GM19043 (cell line): ENCODE measurements at regions not wholly inside any gene's neighbourhood (a gene's known extent, or its start where the extent isn't known, plus 50 kb on each side); places are given as distances from the start of the nearest gene placed in this dataset.

Experiments
- ATAC-seq: cut with Tn5 transposase; IDR thresholded peaks from one replicate; pipeline ENCODE4 v1.9.1; 2021; ENCODE audit warnings: low read depth; ENCODE audit not compliant: unreplicated experiment

DNA sequence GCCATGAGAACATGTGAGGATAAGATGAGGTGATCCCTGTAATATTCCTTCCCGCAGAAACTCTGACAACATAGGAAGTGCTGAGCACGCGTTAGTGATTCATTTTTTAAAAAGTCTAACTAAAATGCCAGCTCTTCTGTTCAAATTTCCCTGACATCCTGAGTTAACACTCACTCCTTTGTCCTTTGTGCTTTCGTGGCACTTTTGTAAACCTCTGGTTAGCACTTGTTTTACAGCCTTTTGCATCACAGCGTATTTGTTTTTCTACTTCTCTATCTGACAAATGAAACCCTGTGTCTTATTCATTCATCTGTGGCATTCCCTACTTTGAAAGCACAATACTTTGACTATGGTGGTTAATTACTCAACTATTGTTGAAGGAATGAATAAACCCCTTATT, 313.6 kb downstream of the NUAK1 start:
- ATAC-seq = no peak

DNA sequence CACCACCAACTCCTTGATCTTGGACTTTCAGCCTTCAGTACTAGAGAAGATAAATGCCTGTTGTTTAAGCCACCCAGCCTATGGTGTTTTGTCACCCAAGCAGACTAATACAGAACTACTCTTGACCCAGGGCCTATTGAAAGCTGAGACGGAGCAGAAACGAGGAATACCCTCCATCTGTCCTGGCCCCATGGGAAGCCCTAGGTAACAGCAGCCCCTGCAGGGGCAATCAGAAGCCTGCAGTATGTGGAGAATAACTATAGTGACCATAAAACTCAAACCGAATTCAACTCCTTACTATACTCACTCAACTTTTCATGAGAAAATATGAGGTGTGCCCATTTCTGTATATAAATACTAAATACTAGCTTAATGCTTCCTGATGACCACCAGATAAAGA, 307.4 kb downstream of the NUAK1 start:
- no peak for ATAC-seq

DNA sequence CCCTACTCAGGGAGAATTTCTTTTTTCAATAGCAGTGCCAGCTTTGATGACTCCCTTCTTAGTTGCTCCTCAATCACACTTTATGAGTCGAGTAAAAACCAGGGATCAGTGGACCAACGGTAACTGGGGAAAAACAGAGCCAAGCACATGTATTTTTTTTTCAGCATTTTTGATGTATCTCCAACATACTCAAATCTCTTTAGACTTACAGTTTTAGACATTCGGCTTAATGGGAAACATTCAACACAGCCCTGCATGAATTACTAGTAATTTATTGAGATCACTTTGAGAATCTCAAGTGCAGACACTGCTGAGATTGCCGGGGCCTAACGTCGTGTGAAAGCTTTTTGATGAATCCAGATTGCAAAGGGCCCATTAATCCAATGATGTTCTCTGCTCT, 306.7 kb downstream of the NUAK1 start:
- no peak for ATAC-seq

DNA sequence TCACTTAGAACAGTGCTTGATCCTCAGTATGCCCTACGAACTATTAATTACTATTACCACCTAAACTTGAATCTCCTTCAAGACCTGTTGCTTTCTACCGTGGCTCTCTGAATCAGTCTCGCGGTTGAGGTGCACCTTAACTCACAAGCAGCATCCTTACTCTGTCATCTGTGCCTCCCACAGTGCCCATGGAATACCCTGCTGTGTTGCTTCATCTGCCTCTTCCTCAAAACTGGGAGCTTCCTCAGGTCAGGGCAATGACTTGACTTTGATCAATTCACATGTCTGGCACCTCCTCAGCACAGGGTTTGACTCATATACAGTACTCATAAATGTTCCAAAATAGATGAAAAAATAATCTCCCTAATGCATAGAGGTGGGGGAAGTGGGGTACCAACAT, 305.9 kb downstream of the NUAK1 start:
- ATAC-seq = no peak

DNA sequence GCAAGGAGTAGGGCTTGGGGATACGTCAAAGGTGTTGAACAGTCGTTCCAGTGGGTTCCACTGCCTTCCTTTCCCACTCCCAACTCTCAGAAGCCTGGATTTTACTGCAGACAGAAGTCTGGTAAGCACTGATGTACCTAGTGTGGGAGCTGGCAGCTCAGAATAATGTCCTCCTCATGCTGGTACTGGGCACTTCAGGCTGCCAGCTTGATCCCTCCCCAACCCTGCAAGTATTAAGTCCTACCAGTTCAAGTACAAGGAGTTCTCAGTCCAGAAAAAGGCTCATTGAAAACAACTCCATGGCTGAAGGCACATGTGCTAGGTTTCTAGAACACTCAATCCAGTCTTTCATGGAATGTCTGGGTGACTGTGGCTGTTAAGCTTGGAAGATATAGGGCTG, 304.3 kb downstream of the NUAK1 start:
- no peak for ATAC-seq

DNA sequence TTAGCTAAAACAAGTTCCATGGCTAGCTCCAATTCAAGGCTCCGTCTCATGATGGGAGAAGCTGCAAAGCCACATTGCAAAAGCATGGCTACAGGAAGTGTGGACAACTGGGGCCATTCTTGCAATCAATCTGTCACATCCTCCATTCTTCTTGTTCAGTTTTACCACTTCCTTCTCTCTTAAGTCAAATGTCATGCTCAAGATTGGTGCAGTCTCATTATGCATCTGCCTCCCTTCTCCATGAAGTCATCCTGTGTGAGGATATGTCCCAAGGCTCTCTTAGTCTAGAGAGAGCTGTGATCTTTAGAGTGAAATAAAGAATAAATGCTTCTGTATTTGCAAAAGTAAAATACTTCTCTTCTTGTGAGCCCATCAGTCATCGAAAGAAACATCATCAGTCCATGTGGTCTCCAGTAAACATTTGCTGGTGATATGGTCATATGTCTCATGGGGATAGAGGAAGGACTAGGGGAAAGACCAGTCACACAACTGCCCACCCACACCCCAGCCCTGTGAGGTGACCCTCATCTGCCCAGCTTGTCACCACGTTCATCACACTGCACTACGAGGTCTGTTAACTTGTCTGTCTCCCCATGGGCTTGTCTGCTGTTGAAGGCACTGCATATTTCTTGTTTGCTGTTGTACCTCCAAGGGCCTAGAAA, 303.0 kb downstream of the NUAK1 start:
- ATAC-seq = no peak

DNA sequence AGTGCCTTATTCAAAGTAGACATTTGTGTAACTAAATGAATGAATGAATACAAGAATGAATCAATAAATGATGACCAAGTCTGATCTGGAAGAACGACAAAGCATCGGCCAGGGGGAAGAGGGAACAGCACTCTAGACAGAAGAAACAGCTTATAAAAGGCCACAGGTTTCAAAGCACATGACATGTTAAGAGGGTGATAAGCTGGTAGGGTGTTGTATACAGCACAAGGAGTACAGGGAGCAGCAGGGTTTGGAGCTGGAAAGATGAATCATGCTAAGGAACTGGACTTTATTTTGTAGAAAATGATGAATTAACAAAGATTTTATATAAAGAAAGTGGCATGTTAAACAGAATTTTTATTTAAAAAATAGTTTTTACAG, 302.5 kb downstream of the NUAK1 start:
- no peak for ATAC-seq

DNA sequence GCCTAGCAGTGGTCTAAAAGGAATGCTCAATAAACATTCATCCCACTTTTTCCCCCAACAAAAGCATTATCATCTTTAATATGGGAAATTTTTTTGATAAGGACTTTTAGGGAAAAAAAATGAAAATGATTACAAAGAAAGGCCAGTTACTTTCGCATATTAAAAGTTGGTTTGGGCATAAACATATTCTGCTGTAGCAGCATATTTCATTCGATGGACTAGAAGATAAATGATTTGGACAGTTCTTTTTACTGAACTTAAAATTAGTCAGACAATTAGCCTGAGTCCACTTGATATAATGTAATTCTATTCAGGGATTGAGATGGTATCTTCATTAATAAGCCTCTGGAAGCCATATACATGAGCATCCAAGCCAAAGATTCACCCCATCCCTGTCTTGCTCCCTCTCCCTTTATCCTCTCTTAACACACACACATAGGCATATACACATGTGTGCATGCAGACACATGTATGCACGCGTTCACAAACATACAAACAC, 299.1 kb downstream of the NUAK1 start:
- no peak for ATAC-seq

DNA sequence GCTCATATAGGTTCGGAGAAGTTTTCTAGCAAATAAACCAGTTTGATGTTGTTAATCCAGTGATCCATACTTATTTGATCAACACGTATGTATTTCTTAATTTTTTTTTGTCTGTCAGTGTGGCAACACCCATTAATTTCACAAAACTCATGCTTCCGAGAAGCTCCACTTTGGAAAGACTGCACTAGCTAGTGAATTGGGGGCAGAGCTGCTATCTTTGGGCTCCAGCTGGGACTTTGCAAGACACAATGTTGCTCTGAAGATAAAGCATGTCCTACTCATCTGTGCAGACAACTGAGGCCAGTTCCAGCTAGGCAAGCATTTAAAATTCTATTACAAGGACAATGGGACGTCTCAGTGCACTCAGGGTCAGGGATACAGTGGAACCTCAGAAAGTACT, 298.4 kb downstream of the NUAK1 start:
- ATAC-seq = no peak

DNA sequence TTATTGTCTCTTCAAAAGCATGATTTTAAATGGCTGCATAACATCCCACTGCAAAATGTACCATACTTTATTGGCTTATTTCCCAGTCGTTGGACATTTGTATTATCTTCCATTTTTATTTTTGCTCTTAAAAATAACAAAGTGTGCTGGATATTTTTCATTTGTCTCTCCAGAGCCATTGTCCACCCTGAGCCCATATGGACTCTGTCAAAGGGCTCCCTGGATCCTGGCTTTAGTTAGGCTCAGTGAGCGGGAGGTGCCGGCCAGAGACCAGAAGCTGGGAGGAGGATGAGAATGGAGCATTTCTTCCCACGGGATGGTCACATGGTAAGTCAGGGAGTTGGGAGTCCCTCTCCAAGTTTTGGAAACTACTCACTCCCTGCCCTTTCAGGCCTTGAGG, 296.9 kb downstream of the NUAK1 start:
- no peak for ATAC-seq

DNA sequence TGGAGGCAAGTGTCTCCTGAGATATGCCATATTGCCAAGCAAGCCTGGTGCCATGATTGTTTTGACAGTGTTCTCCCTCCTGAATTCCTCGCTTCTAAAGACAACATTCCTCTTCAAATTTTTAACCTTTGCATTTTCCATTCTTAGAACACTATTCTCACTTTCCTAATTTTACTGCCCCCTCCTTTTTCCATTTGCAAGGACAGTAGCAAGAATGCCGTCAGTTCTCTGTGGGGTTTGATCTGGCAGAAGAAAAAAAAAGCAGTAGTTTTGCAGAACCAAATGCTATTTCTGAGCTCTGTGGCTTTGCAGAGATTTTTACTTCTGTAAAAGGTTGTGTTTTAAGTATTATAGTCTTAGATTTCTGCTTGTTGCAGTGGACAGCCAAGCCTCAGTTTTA, 295.2 kb downstream of the NUAK1 start:
- ATAC-seq = no peak

DNA sequence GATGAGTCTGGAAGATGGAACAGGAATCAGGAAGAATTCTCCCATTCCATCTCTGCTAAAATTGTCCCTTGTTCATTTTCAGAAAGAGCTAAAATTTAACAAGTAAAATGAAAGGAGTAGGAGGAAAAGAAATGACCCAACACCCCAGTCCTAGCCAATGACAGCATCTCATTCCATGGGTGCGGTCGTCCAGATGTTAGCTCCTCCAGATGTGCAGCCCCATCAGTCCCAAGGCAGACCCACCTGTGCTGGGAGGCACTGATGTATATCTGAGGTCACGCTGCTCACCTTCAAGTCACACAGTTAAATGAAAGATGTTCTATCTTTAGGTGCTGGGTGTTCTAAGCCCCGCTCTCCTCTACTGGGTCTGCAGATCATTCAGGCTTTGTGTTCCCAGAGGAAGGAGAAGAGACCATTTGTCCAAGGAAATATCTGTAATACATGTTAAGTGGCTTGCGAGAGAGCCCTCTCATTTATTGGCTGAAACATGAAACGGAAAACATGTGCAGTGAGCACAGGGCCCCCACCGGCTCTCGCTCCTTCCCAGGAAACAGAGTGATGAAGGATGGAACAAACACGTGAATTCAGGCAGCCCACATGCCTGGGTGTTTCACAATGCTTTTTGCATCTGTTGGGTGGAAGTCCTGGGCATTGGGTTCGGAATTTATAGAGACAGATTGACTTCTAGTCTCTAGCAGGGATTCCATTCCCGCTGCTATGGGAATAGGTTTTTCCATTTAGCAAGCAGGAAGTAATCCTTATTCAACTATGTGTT, 294.6 kb downstream of the NUAK1 start:
- ATAC-seq = no peak

DNA sequence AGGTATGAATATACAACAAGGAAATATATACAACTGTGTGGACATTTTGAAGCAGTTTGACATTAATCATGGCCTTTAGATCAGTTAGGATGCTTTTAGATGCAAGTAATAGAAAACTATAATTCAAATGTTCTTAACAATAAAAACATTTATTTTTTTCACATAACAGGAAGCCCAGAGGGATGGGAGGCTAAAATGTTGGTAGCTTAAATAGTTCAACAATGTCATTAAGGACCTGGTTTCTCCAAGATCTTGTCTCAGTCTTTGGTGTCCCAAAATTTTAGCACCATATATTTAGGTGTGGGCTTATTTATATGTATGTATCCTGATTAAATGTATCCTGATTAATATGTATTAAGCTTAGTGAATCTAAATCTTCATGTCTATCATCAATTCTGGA, 292.4 kb downstream of the NUAK1 start:
- ATAC-seq = no peak

DNA sequence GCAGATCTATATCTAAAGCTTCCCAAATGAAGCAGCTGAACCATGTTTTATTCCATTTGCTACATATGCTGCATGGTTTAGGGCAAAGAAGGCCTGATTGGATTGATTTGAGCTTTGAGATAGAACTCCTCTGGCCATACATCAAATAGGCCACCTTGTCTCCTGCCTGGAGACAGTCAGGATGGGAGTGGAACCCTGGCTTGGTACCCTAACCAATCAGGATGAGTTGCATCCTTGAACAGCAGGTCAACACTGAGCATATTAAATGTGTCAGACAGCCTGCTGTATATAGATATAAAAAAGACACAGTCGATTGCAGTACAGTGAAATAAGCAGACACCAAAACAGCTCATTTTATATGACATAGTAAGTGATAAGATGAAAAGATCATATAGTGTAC, 291.7 kb downstream of the NUAK1 start:
- no peak for ATAC-seq

DNA sequence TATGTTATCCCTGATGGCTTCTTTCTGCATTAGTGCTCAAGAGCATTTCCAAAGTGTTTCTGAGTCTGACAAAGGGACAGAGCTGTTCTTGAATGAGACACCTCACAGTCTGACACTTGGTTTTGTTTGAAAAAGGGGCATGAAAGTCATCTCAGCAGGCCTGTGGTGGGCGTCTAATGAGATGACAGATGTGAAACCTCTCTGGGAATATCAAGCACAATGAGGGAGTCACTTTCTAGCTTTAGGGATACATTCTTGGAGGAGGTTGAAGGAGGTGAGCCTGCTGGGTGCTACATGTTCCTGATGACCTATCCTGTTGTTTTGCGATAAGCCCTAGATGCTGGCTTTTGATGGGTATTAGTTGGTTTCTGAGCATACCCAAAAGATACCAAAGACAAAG, 290.5 kb downstream of the NUAK1 start:
- ATAC-seq = no peak

DNA sequence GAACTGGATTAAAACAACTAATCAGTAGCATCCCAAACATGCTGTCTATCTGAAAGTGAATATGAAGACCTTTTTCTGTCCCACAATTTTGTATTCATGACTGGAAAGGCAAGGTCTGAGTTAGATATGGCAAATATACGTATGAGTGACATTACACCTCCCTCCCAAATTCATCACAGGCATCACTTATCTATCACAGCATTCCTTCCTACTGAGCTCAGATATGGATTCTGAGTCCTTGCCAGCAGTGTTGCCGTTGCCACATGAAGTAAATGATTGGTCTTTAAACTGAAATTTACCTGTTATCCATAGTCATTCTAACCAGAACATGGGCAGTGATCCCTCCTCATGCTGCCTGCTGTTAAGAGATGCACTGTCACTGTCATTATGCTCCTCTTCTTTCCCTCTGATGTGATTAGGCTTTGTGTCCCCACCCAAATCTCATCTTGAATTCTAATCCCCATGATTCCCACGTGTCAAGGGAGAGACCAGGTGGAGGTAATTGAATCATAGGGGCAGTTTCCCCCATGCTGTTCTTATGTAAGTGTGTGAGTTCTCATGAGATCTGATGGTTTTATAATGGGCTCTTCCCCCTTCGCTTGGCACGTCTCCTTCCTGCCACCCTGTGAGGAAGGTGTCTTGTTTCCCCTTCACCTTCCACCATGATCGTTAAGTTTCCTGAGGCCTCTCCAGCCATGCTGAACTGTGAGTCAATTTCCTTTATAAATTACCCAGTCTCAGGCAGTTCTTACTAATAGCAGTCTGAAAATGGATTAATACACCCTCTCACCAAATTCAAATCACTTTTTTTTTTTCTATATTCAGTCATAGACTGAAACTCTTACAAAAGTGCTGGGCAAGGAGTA, 288.4 kb downstream of the NUAK1 start:
- ATAC-seq = no peak

DNA sequence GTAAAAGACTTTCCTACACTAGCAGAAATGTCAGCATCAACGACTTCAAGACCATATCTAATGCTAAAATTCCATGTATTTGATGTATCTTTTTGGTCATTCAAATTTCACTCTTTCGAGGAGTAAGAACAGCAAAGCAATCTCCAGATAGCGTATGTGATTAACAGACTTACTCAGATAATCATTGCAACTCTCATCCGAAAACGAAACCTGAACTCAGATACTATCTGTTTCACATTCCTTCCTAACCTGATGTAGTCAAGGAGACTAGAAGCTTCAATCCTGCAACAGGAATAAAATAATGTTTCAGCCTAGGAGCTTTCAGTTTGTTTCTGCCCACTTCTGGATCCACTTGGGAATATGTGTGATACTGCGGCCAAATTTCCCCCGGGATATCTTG, 286.3 kb downstream of the NUAK1 start:
- no peak for ATAC-seq

DNA sequence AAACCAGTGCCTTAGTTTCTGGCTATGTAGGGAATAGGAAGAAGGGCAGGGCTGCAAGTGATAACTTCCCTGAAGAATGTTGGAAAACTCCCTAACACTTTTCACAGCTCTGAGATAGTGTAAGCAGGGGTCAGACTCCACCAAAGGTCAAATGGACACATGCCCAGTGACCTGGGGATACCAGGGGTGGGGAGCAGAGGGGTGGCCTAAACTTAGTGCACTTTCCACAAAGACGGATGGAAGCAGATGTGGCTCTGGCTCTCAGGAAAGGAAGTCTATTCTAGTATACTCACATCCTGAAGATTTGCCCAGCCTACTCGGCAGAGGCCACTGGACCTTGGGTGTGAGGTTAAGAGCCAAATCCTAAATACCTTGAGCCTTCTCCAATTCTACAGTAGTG, 285.8 kb downstream of the NUAK1 start:
- ATAC-seq = no peak

DNA sequence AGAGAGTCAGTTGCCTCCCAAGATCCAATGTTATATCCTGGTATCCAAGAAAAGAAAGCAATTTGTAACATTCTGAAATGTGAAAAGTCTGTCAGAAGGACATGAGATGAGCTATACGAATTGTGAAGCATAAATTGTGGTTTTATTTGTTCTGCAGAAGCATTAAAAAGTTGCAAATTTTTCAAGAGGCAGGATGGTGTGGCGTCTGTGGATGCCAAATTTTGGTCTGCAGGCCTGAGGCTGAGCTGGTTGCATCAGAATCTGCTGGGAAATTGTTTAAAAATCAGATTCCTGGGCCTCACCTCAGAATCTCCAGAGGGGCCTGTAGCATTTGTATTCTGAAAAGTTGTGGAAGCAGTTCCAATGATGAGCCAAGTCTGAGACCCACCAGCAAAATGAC, 284.7 kb downstream of the NUAK1 start:
- no peak for ATAC-seq

DNA sequence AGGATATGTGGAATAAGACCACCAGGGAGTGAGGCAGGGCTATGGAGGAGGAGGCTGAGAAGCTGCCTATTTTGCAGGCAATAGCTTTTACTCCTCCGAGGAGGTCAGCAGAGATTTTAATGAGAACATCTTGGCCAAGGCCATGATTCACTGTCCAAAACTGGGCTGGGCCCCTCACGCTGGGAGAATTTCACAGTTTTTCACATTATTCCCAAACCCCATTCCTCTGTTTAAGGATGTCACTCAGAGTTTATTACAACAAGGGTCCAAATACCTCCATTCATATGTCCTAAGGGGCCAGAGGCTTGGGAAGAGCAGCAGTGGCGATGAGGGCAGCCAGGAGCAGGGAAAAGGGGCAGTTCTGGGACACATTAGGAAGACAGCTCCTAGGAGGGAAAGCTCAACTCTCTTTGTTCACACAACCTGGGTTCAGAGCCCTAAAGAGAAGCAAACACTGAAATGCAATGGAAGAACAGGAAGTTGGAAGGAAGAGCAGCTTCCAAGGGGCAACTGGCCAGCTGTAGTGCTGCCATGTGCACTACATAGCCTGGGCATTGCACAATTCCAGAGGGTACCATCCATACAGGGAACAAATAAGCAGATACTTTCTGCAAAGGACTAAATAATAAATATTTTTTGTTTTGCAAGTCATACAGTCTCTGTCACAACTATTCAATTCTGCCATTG, 283.2 kb downstream of the NUAK1 start:
- no peak for ATAC-seq

DNA sequence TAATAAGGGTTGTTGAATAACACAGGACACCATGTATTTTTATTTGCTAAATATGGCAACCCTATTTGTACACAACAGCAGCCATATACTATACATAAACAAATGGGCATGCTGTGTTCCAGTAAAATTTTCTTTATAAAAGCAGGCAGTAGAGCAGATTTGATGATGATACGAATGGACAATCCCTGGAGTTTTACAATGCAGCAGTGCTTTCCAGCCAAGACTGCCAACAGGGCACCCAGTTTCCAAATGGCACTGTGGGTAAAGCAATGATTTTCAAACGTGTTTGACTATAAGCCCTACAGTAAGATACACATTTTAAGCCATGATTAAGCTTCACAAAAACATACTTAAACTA, 282.7 kb downstream of the NUAK1 start:
- no peak for ATAC-seq
